GM12892 (cell line): ENCODE measurements at regions not wholly inside any gene's neighbourhood (a gene's known extent, or its start where the extent isn't known, plus 50 kb on each side); places are given as distances from the start of the nearest gene placed in this dataset.

ENCODE experiments used
- POLR2A ChIP-seq: IDR thresholded peaks from 2 replicates; pipeline ENCODE4 v1.6.1; 2011; ENCODE audit warnings: low read depth, low read length, control low read depth
- POLR2AphosphoS5 ChIP-seq: IDR thresholded peaks from 2 replicates; pipeline ENCODE4 v1.6.1; 2011; ENCODE audit warnings: low read depth, low read length, control low read depth
- TAF1 ChIP-seq: IDR thresholded peaks from 2 replicates; pipeline ENCODE4 v1.6.1; 2011; ENCODE audit warnings: low read depth, mild to moderate bottlenecking, control low read depth, low read length, borderline replicate concordance

- TF ChIP-seq POLR2A (no peak), POLR2AphosphoS5 (no peak), TAF1 (no peak)
Measured at GRCh38 chr9:108142504-108143201, 653.1 kb upstream of the KLF4 start.
